OCI-LY1 (cell line): ENCODE measurements at regions not wholly inside any gene's neighbourhood (a gene's known extent, or its start where the extent isn't known, plus 50 kb on each side); places are given as distances from the start of the nearest gene placed in this dataset.

Experiments
- H2AFZ ChIP-seq: fragments of 200-600 bp; sonication (generic), shearing (Covaris generic); 2 replicates; pipeline ENCODE4 v1.6.0; 2014; ENCODE audit warnings: antibody characterized with exemption, mild to moderate bottlenecking, low read length
- H3F3A ChIP-seq: fragments of 200-600 bp; sonication (generic), shearing (Covaris generic); 2 replicates; pipeline ENCODE4 v1.6.0; 2014; ENCODE audit warnings: mild to moderate bottlenecking, antibody characterized with exemption, low read length, moderate library complexity; ENCODE audit not compliant: insufficient read depth
- H3K27ac ChIP-seq: fragments of 200-600 bp; sonication (generic); 2 replicates; pipeline ENCODE4 v1.5.1; 2014; ENCODE audit warnings: low read length, mixed run types, mild to moderate bottlenecking, low read depth; ENCODE audit not compliant: poor library complexity, severe bottlenecking
- H3K27me3 ChIP-seq: fragments of 200-600 bp; sonication (generic); 2 replicates; pipeline ENCODE4 v1.6.0; 2014; ENCODE audit warnings: antibody characterized with exemption, mild to moderate bottlenecking, low read length, moderate library complexity; ENCODE audit not compliant: insufficient read depth
- H3K36me3 ChIP-seq: fragments of 200-600 bp; sonication (generic); 2 replicates; pipeline ENCODE4 v1.6.1; 2014; ENCODE audit warnings: mild to moderate bottlenecking, antibody characterized with exemption, low read length, moderate library complexity, mixed read lengths; ENCODE audit not compliant: insufficient read depth
- H3K4me1 ChIP-seq: fragments of 200-600 bp; sonication (generic); 2 replicates; pipeline ENCODE4 v1.5.1; 2014; ENCODE audit warnings: mild to moderate bottlenecking, low read length, moderate library complexity; ENCODE audit not compliant: insufficient read depth, severe bottlenecking
- H3K4me2 ChIP-seq: fragments of 200-600 bp; sonication (generic), shearing (Covaris generic); 2 replicates; pipeline ENCODE4 v1.6.1; 2014; ENCODE audit warnings: low read length
- H3K4me3 ChIP-seq: fragments of 200-600 bp; sonication (generic); 2 replicates; pipeline ENCODE4 v1.5.1; 2014; ENCODE audit warnings: low read length, low read depth, mild to moderate bottlenecking, mixed read lengths; ENCODE audit not compliant: poor library complexity, severe bottlenecking
- H3K79me2 ChIP-seq: fragments of 200-600 bp; shearing (Covaris generic); 2 replicates; pipeline ENCODE4 v1.6.1; 2016; ENCODE audit warnings: mixed run types, low read length, mixed read lengths; ENCODE audit not compliant: insufficient read depth
- H3K9ac ChIP-seq: fragments of 200-600 bp; sonication (generic), shearing (Covaris generic); 2 replicates; pipeline ENCODE4 v1.6.1; 2014; ENCODE audit warnings: mild to moderate bottlenecking, low read length, mixed read lengths
- H3K9me2 ChIP-seq: fragments of 200-600 bp; sonication (generic), shearing (Covaris generic); 2 replicates; pipeline ENCODE4 v1.6.1; 2014; ENCODE audit warnings: low read depth, mild to moderate bottlenecking, low read length, mixed read lengths
- H3K9me3 ChIP-seq: fragments of 200-600 bp; shearing (Covaris generic); 2 replicates; pipeline ENCODE4 v1.6.1; 2014; ENCODE audit warnings: low read length, mixed read lengths
- H4K20me1 ChIP-seq: fragments of 200-600 bp; sonication (generic), shearing (Covaris generic); 2 replicates; pipeline ENCODE4 v1.6.0; 2016; ENCODE audit warnings: mild to moderate bottlenecking, low read length; ENCODE audit not compliant: insufficient read depth
- EZH2 ChIP-seq: fragments of 200-600 bp; sonication (generic), shearing (Covaris generic); IDR thresholded peaks from 2 replicates; pipeline ENCODE4 v1.8.0; 2017; ENCODE audit warnings: borderline replicate concordance, mixed run types, mild to moderate bottlenecking, antibody characterized with exemption, low read length, moderate library complexity, mixed read lengths
- TF ChIP-seq, protein P1 (sequence below): fragments of 200-600 bp; sonication (generic), shearing (Covaris generic); IDR thresholded peaks from 2 replicates; pipeline ENCODE4 v1.5.1; 2017; ENCODE audit warnings: mild to moderate bottlenecking, antibody characterized with exemption, low read length, moderate library complexity, mixed read lengths

GRCh38 chr16:48936811-48937210 is 326.8 kb upstream of the N4BP1 start:
- no peak overlapping the region for H3K27ac ChIP-seq
- H3K27me3 ChIP-seq: no peaks in the 10 kb centered on the region
- no peaks in the 10 kb centered on the region for H3F3A ChIP-seq
- H3K9me2 ChIP-seq: no peaks in the 10 kb centered on the region
- no peaks in the 10 kb centered on the region for H3K4me1 ChIP-seq
- no peaks in the 10 kb centered on the region for H3K9me3 ChIP-seq
- H2AFZ ChIP-seq: no peak overlapping the region
- no peak overlapping the region for H3K4me3 ChIP-seq
- H4K20me1 ChIP-seq: no peaks in the 10 kb centered on the region
- H3K36me3 ChIP-seq: no peaks in the 10 kb centered on the region
- no peak overlapping the region for H3K9ac ChIP-seq
- H3K4me2 ChIP-seq: no peak overlapping the region
- TF ChIP-seq, protein P1, sequence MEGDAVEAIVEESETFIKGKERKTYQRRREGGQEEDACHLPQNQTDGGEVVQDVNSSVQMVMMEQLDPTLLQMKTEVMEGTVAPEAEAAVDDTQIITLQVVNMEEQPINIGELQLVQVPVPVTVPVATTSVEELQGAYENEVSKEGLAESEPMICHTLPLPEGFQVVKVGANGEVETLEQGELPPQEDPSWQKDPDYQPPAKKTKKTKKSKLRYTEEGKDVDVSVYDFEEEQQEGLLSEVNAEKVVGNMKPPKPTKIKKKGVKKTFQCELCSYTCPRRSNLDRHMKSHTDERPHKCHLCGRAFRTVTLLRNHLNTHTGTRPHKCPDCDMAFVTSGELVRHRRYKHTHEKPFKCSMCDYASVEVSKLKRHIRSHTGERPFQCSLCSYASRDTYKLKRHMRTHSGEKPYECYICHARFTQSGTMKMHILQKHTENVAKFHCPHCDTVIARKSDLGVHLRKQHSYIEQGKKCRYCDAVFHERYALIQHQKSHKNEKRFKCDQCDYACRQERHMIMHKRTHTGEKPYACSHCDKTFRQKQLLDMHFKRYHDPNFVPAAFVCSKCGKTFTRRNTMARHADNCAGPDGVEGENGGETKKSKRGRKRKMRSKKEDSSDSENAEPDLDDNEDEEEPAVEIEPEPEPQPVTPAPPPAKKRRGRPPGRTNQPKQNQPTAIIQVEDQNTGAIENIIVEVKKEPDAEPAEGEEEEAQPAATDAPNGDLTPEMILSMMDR: no peak
- TF ChIP-seq EZH2: no peak
- no peaks in the 10 kb centered on the region for H3K79me2 ChIP-seq

- Histone ChIP-seq H3K9me2 (no peaks in the 10 kb centered on the region), H2AFZ (no peak overlapping the region), H3K27me3 (no peaks in the 10 kb centered on the region), H3K9me3 (no peaks in the 10 kb centered on the region), H3F3A (no peaks in the 10 kb centered on the region; the same call in 1 of the 2 replicates), H3K27ac (no peak overlapping the region), H3K9ac (no peak overlapping the region), H3K4me1 (no peaks in the 10 kb centered on the region), H3K4me2 (no peak overlapping the region), H3K79me2 (no peaks in the 10 kb centered on the region), H3K4me3 (no peak overlapping the region), H4K20me1 (no peaks in the 10 kb centered on the region), H3K36me3 (no peaks in the 10 kb centered on the region)
- TF ChIP-seq EZH2: no peak
- TF ChIP-seq, protein P1: no peak
Observed at GRCh38 chr16:48932216-48932855, 322.4 kb upstream of the N4BP1 start.

- H3K4me1 ChIP-seq: no peaks in the 10 kb centered on the region
- H2AFZ ChIP-seq: no peak overlapping the region
- H3K36me3 ChIP-seq: no peaks in the 10 kb centered on the region
- no peaks in the 10 kb centered on the region for H3K79me2 ChIP-seq
- no peak overlapping the region for H3K9ac ChIP-seq
- no peak for TF ChIP-seq EZH2
- TF ChIP-seq, protein P1: no peak
- no peaks in the 10 kb centered on the region for H3K9me2 ChIP-seq
- no peaks in the 10 kb centered on the region; the same call in 1 of the 2 replicates for H3F3A ChIP-seq
- no peak overlapping the region for H3K4me3 ChIP-seq
- H3K4me2 ChIP-seq: no peak overlapping the region
- H3K27ac ChIP-seq: no peak overlapping the region
- no peaks in the 10 kb centered on the region for H3K9me3 ChIP-seq
- no peaks in the 10 kb centered on the region for H3K27me3 ChIP-seq
- H4K20me1 ChIP-seq: no peaks in the 10 kb centered on the region
Observed at GRCh38 chr16:48930951-48931553, 321.1 kb upstream of the N4BP1 start.
